Lower leg skin (tissue), 4 donors: ENCODE measurements at regions not wholly inside any gene's neighbourhood (a gene's known extent, or its start where the extent isn't known, plus 50 kb on each side); places are given as distances from the start of the nearest gene placed in this dataset.

ENCODE experiments used
- DNase-seq, 2 donors: peaks; one replicate each; pipeline ENCODE4 v3.0.0-alpha.2; 2019; ENCODE audit warnings: low spot score in 2 of 2
- H3K4me3 ChIP-seq: fragments of 200-600 bp; sonication (generic); 2 replicates; pipeline ENCODE4 v1.5.1; 2017; ENCODE audit warnings: mild to moderate bottlenecking, low read depth; ENCODE audit not compliant: poor library complexity, severe bottlenecking
- POLR2A ChIP-seq, 2 donors: fragments of 450-650 bp; IDR thresholded peaks; one replicate each; pipeline ENCODE4 v1.6.1; 2016 to 2017; ENCODE audit warnings: antibody characterized with exemption in 2 of 2, mild to moderate bottlenecking in 1 of 2, moderate library complexity in 1 of 2
- WGBS, 2 donors: methylation state at CpG; one replicate each; pipeline ENCODE4 v1.1.5; 2018; 5-methylcytosine and 5-hydroxymethylcytosine counted together
- intact Hi-C: fragments of 100-400 bp; cut with DNase I; formaldehyde crosslinking; loops from one replicate; pipeline ENCODE4 v1.15.0; 2023; ENCODE audit warnings: low total_unique reads
- TF ChIP-seq, protein P1 (sequence below), 3 donors: fragments of 450-650 bp; IDR thresholded peaks; one replicate each; pipeline ENCODE4 v1.5.1; 2016; ENCODE audit warnings: antibody characterized with exemption in 3 of 3, mild to moderate bottlenecking in 3 of 3, moderate library complexity in 2 of 3

- no peak for DNase-seq
- H3K4me3 ChIP-seq: no peak overlapping the region
- WGBS, 2 donors: 64 to 74% methylated on average over 1 of the region's 1 CpG
- intact Hi-C loops: loop anchor here (5.0 kb wide), 1 partner anchor 1658 kb away; no protein-coding TSS in a partner anchor
- no peak for TF ChIP-seq POLR2A (IDR thresholded peaks at IDR 0.05)
- TF ChIP-seq, protein P1, sequence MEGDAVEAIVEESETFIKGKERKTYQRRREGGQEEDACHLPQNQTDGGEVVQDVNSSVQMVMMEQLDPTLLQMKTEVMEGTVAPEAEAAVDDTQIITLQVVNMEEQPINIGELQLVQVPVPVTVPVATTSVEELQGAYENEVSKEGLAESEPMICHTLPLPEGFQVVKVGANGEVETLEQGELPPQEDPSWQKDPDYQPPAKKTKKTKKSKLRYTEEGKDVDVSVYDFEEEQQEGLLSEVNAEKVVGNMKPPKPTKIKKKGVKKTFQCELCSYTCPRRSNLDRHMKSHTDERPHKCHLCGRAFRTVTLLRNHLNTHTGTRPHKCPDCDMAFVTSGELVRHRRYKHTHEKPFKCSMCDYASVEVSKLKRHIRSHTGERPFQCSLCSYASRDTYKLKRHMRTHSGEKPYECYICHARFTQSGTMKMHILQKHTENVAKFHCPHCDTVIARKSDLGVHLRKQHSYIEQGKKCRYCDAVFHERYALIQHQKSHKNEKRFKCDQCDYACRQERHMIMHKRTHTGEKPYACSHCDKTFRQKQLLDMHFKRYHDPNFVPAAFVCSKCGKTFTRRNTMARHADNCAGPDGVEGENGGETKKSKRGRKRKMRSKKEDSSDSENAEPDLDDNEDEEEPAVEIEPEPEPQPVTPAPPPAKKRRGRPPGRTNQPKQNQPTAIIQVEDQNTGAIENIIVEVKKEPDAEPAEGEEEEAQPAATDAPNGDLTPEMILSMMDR (IDR thresholded peaks at IDR 0.05): no peak
Observed at GRCh38 chr4:31134720-31135119, 414.6 kb downstream of the PCDH7 start.

- H3K4me3 ChIP-seq: no peak overlapping the region
- intact Hi-C loops: no loop called here
- no peak for DNase-seq
- whole genome bisulfite sequencing, 2 donors: 67 to 82% methylated on average over 1 of the region's 1 CpG
- TF ChIP-seq, protein P1 (IDR thresholded peaks at IDR 0.05): no peak
- no peak for TF ChIP-seq POLR2A (IDR thresholded peaks at IDR 0.05)
Observed at GRCh38 chr4:31139767-31140166, 419.6 kb downstream of the PCDH7 start.

GRCh38 chr4:31141095-31141831, 421.1 kb downstream of the PCDH7 start:
- intact Hi-C loops: no loop called here
- DNase-seq: no peak
- TF ChIP-seq, protein P1 (IDR thresholded peaks at IDR 0.05): no peak
- no peak for TF ChIP-seq POLR2A (IDR thresholded peaks at IDR 0.05)
- H3K4me3 ChIP-seq: no peak overlapping the region
- 64 to 66% methylated on average over 4 of the region's 4 CpGs for WGBS, 2 donors

DNA sequence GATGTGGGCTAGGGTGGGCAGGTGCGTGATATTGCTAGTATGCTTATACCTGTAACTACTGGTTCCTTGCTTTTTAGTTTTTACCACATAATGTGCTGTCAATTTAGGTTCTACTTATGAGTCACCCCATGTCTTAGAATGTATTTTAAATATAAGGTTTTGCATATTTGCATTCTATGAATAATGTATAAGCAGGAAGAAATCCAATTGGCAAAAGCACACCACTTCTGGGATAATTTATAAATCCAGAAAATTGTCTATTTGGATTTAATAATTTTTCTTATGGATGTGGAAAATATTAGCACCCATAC, 421.6 kb downstream of the PCDH7 start:
- no peak for DNase-seq
- no peak for TF ChIP-seq POLR2A (IDR thresholded peaks at IDR 0.05)
- TF ChIP-seq, protein P1 (IDR thresholded peaks at IDR 0.05): no peak
- WGBS, 2 donors: 83 to 91% methylated on average over 1 of the region's 1 CpG
- H3K4me3 ChIP-seq: no peak overlapping the region
- intact Hi-C loops: no loop called here

- 88 to 89% methylated on average over 6 of the region's 6 CpGs for WGBS, 2 donors
- H3K4me3 ChIP-seq: no peak overlapping the region
- DNase-seq: no peak
- intact Hi-C loops: no loop called here
- TF ChIP-seq POLR2A (IDR thresholded peaks at IDR 0.05): no peak
- TF ChIP-seq, protein P1 (IDR thresholded peaks at IDR 0.05): no peak
Observed at GRCh38 chr4:31146366-31146765, 426.2 kb downstream of the PCDH7 start.

- 57 to 74% methylated on average over 1 of the region's 1 CpG for WGBS, 2 donors
- TF ChIP-seq, protein P1 (IDR thresholded peaks at IDR 0.05): no peak
- no peak for TF ChIP-seq POLR2A (IDR thresholded peaks at IDR 0.05)
- intact Hi-C loops: no loop called here
- H3K4me3 ChIP-seq: no peak overlapping the region
- no peak for DNase-seq
Observed at GRCh38 chr4:31148990-31149389, 428.8 kb downstream of the PCDH7 start.
